ENCODE measurements at regions not wholly inside any gene's neighbourhood (a gene's known extent, or its start where the extent isn't known, plus 50 kb on each side); places are given as distances from the start of the nearest gene placed in this dataset.

- no peak for TF ChIP-seq EZH2 (IDR thresholded peaks at IDR 0.05; ENCODE audit: borderline replicate concordance, insufficient read depth, low read depth, low read length, poor library complexity, severe bottlenecking)
- TF ChIP-seq CTCF (IDR thresholded peaks at IDR 0.05), result no peak
These were observed 109.4 kb upstream of the DMRTA1 start for GRCh38 chr9:22337261-22337660.
